Endothelial cell of umbilical vein (primary cell): ENCODE measurements at regions not wholly inside any gene's neighbourhood (a gene's known extent, or its start where the extent isn't known, plus 50 kb on each side); places are given as distances from the start of the nearest gene placed in this dataset.

Source experiments
- BruUV-seq: library from RNA; stranded (reverse); fragments of 400-500 nt; replicated peaks from 2 replicates; lab custom pipeline; 2021; lab: Mats Ljungman, UMichigan
- CTCF ChIA-PET: fragments of 300-600, 350-600 bp; sonication (Branson Sonifier 250); formaldehyde crosslinking; loops from one replicate; lab custom pipeline; 2021; ENCODE audit warnings: antibody characterized with exemption, inconsistent platforms; lab: Charles Lee
- POLR2A ChIA-PET: fragments of 300-600, 350-600 bp; sonication (Branson Sonifier 250); formaldehyde crosslinking; loops from one replicate; lab custom pipeline; 2021; ENCODE audit warnings: antibody characterized with exemption, inconsistent platforms; lab: Charles Lee
- DNase-seq: peaks from one replicate; pipeline ENCODE4 v3.0.0-alpha.2; 2011; ENCODE audit warnings: low read depth, low spot score
- FAIRE-seq: peaks from 2 replicates; lab custom pipeline; 2011; peaks lifted over from hg19 to GRCh38; lab: Jason Lieb, UNC
- H2AFZ ChIP-seq: 2 replicates; pipeline ENCODE4 v1.6.0; 2012; ENCODE audit warnings: low read depth, low read length, control low read depth, inconsistent platforms
- H3K27ac ChIP-seq: 2 replicates; pipeline ENCODE4 v1.5.1; 2011; ENCODE audit warnings: low read depth, mild to moderate bottlenecking, control low read depth, low read length, moderate library complexity; ENCODE audit not compliant: insufficient read depth
- H3K27me3 ChIP-seq, 2 experiments: 2 replicates each; pipeline versions ENCODE4 v1.6.0 to v1.6.1; 2011; ENCODE audit warnings: low read length in 2 of 2, mixed read lengths in 1 of 2; ENCODE audit not compliant: control insufficient read depth in 2 of 2, insufficient read depth in 2 of 2
- H3K36me3 ChIP-seq, 2 experiments: 2 replicates in 1 of 2; 3 replicates in 1 of 2; pipeline ENCODE4 v1.5.1; 2011; ENCODE audit warnings: low read length in 2 of 2, mild to moderate bottlenecking in 1 of 2, moderate library complexity in 1 of 2; ENCODE audit not compliant: control insufficient read depth in 2 of 2, insufficient read depth in 2 of 2; ENCODE audit errors: extremely low read depth in 1 of 2
- H3K4me1 ChIP-seq: 3 replicates; pipeline ENCODE4 v1.5.1; 2011; ENCODE audit warnings: mild to moderate bottlenecking, low read length; ENCODE audit not compliant: control insufficient read depth, insufficient read depth; ENCODE audit errors: extremely low read depth
- H3K4me2 ChIP-seq: 2 replicates; pipeline ENCODE4 v1.6.1; 2011; ENCODE audit warnings: low read length, control low read depth, mixed read lengths; ENCODE audit not compliant: insufficient read depth
- H3K4me3 ChIP-seq, 3 experiments: fragments of 200-600 bp in 1 of 3; sonication (generic), shearing (Covaris generic) in 1 of 3; replicated peaks in 1 of 3; 2 replicates each; pipeline ENCODE4 v1.5.1; 2011 to 2016; ENCODE audit warnings: control low read depth in 3 of 3, low read length in 3 of 3, mild to moderate bottlenecking in 2 of 3, inconsistent platforms in 1 of 3, low read depth in 1 of 3, moderate library complexity in 1 of 3; ENCODE audit not compliant: insufficient read depth in 1 of 3
- H3K79me2 ChIP-seq: 2 replicates; pipeline ENCODE4 v1.6.0; 2012; ENCODE audit warnings: low read length, inconsistent platforms; ENCODE audit not compliant: control insufficient read depth, insufficient read depth
- H3K9ac ChIP-seq: replicated peaks from 2 replicates; pipeline ENCODE3; 2011; ENCODE audit warnings: low read length, control low read depth; ENCODE audit not compliant: insufficient read depth; ENCODE audit errors: extremely low read depth
- H3K9me1 ChIP-seq: replicated peaks from 3 replicates; pipeline ENCODE4 v1.6.0; 2011; ENCODE audit warnings: mild to moderate bottlenecking, low read length; ENCODE audit not compliant: control insufficient read depth, insufficient read depth; ENCODE audit errors: extremely low read depth
- H3K9me3 ChIP-seq: replicated peaks from 2 replicates; pipeline ENCODE4 v1.5.1; 2012; ENCODE audit warnings: low read length, inconsistent platforms; ENCODE audit not compliant: control insufficient read depth, insufficient read depth
- H4K20me1 ChIP-seq: replicated peaks from 2 replicates; pipeline ENCODE3; 2011; ENCODE audit warnings: mild to moderate bottlenecking, low read length; ENCODE audit not compliant: control insufficient read depth, insufficient read depth; ENCODE audit errors: extremely low read depth
- CTCF ChIP-seq, 2 donors: IDR thresholded peaks; 1 replicate in 1 of 2; 2 replicates in 1 of 2; pipeline ENCODE4 v1.5.1; 2011; ENCODE audit warnings: low read length in 2 of 2, mild to moderate bottlenecking in 2 of 2, moderate library complexity in 2 of 2, control low read depth in 1 of 2, inconsistent platforms in 1 of 2, low read depth in 1 of 2; ENCODE audit not compliant: insufficient read depth in 1 of 2; ENCODE audit errors: extremely low read depth in 1 of 2
- EZH2 ChIP-seq: IDR thresholded peaks from 2 replicates; pipeline ENCODE4 v1.6.1; 2012; ENCODE audit warnings: borderline replicate concordance, low read depth, mild to moderate bottlenecking, moderate library complexity, low read length, inconsistent platforms; ENCODE audit not compliant: severe bottlenecking
- FOS ChIP-seq: IDR thresholded peaks from 2 replicates; pipeline ENCODE4 v1.6.1; 2011; ENCODE audit warnings: mild to moderate bottlenecking, low read length, moderate library complexity, borderline replicate concordance; ENCODE audit not compliant: insufficient read depth
- GATA2 ChIP-seq: IDR thresholded peaks from 2 replicates; pipeline ENCODE4 v1.7.0; 2011; ENCODE audit warnings: low read depth, mild to moderate bottlenecking, moderate library complexity, mixed read lengths, low read length; ENCODE audit not compliant: insufficient read length, insufficient read depth
- JUN ChIP-seq: IDR thresholded peaks from 2 replicates; pipeline ENCODE4 v1.6.1; 2011; ENCODE audit warnings: borderline replicate concordance, low read depth; ENCODE audit not compliant: insufficient read length, insufficient read depth
- MAX ChIP-seq: IDR thresholded peaks from 2 replicates; pipeline ENCODE4 v1.6.1; 2011; ENCODE audit not compliant: insufficient read depth, insufficient read length
- MYC ChIP-seq: IDR thresholded peaks from one replicate; pipeline ENCODE4 v1.6.1; 2011; ENCODE audit warnings: mild to moderate bottlenecking, low read depth, low read length
- POLR2A ChIP-seq: IDR thresholded peaks from 2 replicates; pipeline ENCODE4 v1.6.1; 2012; ENCODE audit warnings: low read depth, mild to moderate bottlenecking, control low read depth, low read length
- POLR2AphosphoS5 ChIP-seq: IDR thresholded peaks from 2 replicates; pipeline ENCODE4 v1.6.1; 2012; ENCODE audit warnings: low read depth, mild to moderate bottlenecking, control low read depth, low read length, moderate library complexity; ENCODE audit not compliant: insufficient read depth
- dilution Hi-C: fragments of 300-500 bp; cut with MboI; formaldehyde crosslinking; loops from one replicate; pipeline ENCODE4 v1.15.0; 2019; ENCODE audit warnings: low sequenced_read_pairs; ENCODE audit not compliant: extremely low pct_ligation_motif_present
- intact Hi-C: fragments of 100-400 bp; cut with micrococcal nuclease; formaldehyde crosslinking; loops from one replicate; pipeline ENCODE4 v1.10.0; 2022

- Histone ChIP-seq H3K27ac (no peak overlapping the region), H3K4me1 (no peaks in the 10 kb centered on the region), H2AFZ (no peak overlapping the region), H3K4me3 (no peak overlapping the region), H3K36me3 (no peaks in the 10 kb centered on the region), H3K9me3 (no peaks in the 10 kb centered on the region), H3K9ac (no peak overlapping the region), H3K79me2 (no peaks in the 10 kb centered on the region), H3K4me2 (no peak overlapping the region), H4K20me1 (no peaks in the 10 kb centered on the region), H3K27me3 (no peaks in the 10 kb centered on the region), H3K9me1 (no peaks in the 10 kb centered on the region)
- no TSS peak for BruUV-seq
- ChIA-PET CTCF (interaction anchor here (1.7 kb wide), 1 partner anchor 13 kb away, joined by 4 read pairs; no protein-coding TSS in a partner anchor), POLR2A (no interaction called here)
- no peak for DNase-seq
- intact Hi-C loops: no loop called here
- dilution Hi-C loops: no loop called here
- TF ChIP-seq MAX (no peak), GATA2 (no peak), JUN (no peak), POLR2AphosphoS5 (no peak), CTCF (IDR thresholded peaks at IDR 0.05; ENCODE audit: extremely low read depth in 1 of 2, insufficient read depth in 1 of 2, low read depth in 1 of 2, low read length in 2 of 2) (no peak), MYC (no peak), FOS (no peak), EZH2 (no peak), POLR2A (no peak)
- FAIRE-seq: no peak
Measured at GRCh38 chr1:99577313-99577712, 68.6 kb upstream of the PALMD start.
